K562 (cell line): ENCODE measurements at regions not wholly inside any gene's neighbourhood (a gene's known extent, or its start where the extent isn't known, plus 50 kb on each side); places are given as distances from the start of the nearest gene placed in this dataset.

Experiments
- ATF2 ChIP-seq: sonication (generic); formaldehyde crosslinking; IDR thresholded peaks from 2 replicates; pipeline ENCODE4 v1.8.1; 2022; ENCODE audit warnings: missing genetic modification reagents
- ELF4 ChIP-seq: fragments of 450-650 bp; formaldehyde crosslinking; IDR thresholded peaks from 2 replicates; pipeline ENCODE4 v1.4.0; 2022; ENCODE audit warnings: missing genetic modification characterization
- TF ChIP-seq, protein P1 (sequence below), 3 experiments: IDR thresholded peaks in 2 of 3; conservative IDR thresholded peaks in 1 of 3; 2 replicates each; pipeline ENCODE4 v1.5.1; 2011 to 2012; ENCODE audit warnings: low read length in 3 of 3, mild to moderate bottlenecking in 3 of 3, control low read depth in 2 of 3, improper control_type of control experiment in 1 of 3, inconsistent platforms in 1 of 3, low read depth in 1 of 3, mixed read lengths in 1 of 3, moderate library complexity in 1 of 3; ENCODE audit not compliant: insufficient read depth in 2 of 3

- TF ChIP-seq ATF2 (CRISPR knock-in tag) (no peak), ELF4 (CRISPR knock-in tag) (no peak)
- TF ChIP-seq, protein P1, sequence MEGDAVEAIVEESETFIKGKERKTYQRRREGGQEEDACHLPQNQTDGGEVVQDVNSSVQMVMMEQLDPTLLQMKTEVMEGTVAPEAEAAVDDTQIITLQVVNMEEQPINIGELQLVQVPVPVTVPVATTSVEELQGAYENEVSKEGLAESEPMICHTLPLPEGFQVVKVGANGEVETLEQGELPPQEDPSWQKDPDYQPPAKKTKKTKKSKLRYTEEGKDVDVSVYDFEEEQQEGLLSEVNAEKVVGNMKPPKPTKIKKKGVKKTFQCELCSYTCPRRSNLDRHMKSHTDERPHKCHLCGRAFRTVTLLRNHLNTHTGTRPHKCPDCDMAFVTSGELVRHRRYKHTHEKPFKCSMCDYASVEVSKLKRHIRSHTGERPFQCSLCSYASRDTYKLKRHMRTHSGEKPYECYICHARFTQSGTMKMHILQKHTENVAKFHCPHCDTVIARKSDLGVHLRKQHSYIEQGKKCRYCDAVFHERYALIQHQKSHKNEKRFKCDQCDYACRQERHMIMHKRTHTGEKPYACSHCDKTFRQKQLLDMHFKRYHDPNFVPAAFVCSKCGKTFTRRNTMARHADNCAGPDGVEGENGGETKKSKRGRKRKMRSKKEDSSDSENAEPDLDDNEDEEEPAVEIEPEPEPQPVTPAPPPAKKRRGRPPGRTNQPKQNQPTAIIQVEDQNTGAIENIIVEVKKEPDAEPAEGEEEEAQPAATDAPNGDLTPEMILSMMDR (IDR thresholded peaks at IDR 0.05 in 2 of 3, conservative IDR thresholded peaks at IDR 0.05 in 1 of 3; ENCODE audit: insufficient read depth in 2 of 3, low read depth in 1 of 3, low read length in 3 of 3) = no peak
Measured at GRCh38 chr10:31179091-31179680, 139.8 kb upstream of the ZEB1 start.
